H7 (cell line): ENCODE measurements at regions not wholly inside any gene's neighbourhood (a gene's known extent, or its start where the extent isn't known, plus 50 kb on each side); places are given as distances from the start of the nearest gene placed in this dataset.
"Not testable (repeated sequence)": the region's sequence is repeated elsewhere in the genome, so short reads cannot be mapped to it uniquely, and the experiment has no call there.

Experiments
- DNase-seq: peaks from one replicate; pipeline ENCODE4 v3.0.0; 2012
- H3K27me3 ChIP-seq: 2 replicates; pipeline ENCODE4 v1.6.0; 2011; ENCODE audit warnings: mild to moderate bottlenecking, low read length; ENCODE audit not compliant: control insufficient read depth, insufficient read depth
- H3K36me3 ChIP-seq: replicated peaks from 2 replicates; pipeline ENCODE4 v1.5.1; 2011; ENCODE audit warnings: low read length; ENCODE audit not compliant: control insufficient read depth, insufficient read depth
- H3K4me3 ChIP-seq: 2 replicates; pipeline ENCODE4 v1.5.1; 2011; ENCODE audit warnings: low read depth, mild to moderate bottlenecking, control low read depth, low read length, moderate library complexity; ENCODE audit not compliant: insufficient read depth

DNA sequence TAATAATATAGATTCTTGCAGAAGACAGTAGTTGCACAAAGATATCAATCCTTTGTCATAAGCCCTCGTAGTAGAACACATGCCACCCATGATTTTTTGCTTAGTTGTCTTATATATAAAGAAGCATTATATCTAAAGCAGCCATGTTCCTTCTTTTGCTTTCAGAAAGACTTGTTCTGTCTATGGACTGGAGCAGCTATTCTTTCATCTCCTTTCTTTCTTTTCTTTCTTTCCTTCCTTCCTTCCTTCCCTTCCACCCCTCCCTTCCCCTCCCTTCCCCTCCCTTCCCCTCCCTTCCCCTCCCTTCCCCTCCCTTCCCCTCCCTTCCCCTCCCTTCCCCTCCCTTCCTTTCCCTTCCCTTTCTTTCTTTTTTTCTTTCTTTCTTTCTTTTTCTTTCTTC lies 104.0 kb upstream of the HS3ST4 start:
- H3K27me3 ChIP-seq, result no peaks in the 10 kb centered on the region

GRCh38 chr16:25586826-25587225 lies 104.9 kb upstream of the HS3ST4 start:
- Histone ChIP-seq H3K27me3 (no peaks in the 10 kb centered on the region), H3K4me3 (no peak overlapping the region), H3K36me3 (no peaks in the 10 kb centered on the region)
- DNase-seq, result no peak

More for the DNA sequence above, 104.0 kb upstream of the HS3ST4 start:
- Histone ChIP-seq H3K36me3 (no peaks in the 10 kb centered on the region), H3K4me3 (no peak overlapping the region)
- DNase-seq, result no peak

GRCh38 chr16:25585526-25585925 lies 106.2 kb upstream of the HS3ST4 start:
- Histone ChIP-seq H3K27me3 (no peaks in the 10 kb centered on the region), H3K36me3 (no peaks in the 10 kb centered on the region), H3K4me3 (no peak overlapping the region)
- DNase-seq, result no peak

DNA sequence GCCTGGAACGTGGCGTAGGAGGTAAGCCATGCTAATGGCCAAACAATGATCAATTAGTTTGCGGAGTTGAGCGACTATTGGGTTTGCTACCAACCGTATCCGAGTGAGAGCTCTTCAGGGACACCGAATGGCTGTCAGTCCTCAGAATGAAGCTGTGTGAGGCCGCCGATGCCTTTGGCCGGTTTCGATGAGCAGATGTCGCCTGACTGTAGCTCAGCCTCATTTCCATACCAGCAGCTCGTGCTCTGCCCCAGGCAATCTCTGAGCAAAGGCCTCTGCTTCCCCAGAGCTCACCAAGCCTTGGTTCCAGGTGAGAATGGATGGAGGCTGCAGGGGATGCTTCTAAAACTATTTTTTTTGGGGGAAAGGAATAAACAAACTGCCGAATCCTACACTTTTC lies 111.7 kb upstream of the HS3ST4 start:
- H3K27me3 ChIP-seq, result peaks cover 2% of the 10 kb centered on the region; the same call in 1 of the 2 replicates
- H3K4me3 ChIP-seq, result no peak overlapping the region
- no peak for DNase-seq
- no peaks in the 10 kb centered on the region for H3K36me3 ChIP-seq

- H3K4me3 ChIP-seq, result no peak overlapping the region
- H3K36me3 ChIP-seq, result no peaks in the 10 kb centered on the region
- peak; percentile 43 for DNase-seq
- peaks cover 2% of the 10 kb centered on the region; the same call in 1 of the 2 replicates for H3K27me3 ChIP-seq
Measured at GRCh38 chr16:25575363-25575762, 116.4 kb upstream of the HS3ST4 start.

DNA sequence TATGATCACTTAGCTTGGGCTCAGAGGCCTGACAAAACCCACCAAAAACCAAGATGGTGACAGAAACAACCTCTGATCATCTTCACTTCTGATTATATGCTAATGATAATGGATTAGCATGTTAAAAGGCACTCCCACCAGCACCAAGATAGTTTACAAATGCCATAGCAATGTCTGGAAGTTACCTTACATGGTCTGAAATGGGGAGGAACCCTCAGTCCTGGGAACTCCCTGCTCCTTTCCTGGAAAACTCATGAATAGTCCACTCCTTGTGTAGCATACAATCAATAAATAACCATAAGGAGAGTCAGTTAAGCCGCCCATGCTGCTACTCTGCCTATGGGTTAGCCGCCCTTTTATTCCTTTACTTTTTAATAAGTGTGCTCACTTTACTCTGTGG lies 120.0 kb upstream of the HS3ST4 start:
- Histone ChIP-seq H3K36me3 (no peaks in the 10 kb centered on the region), H3K27me3 (peaks cover 2% of the 10 kb centered on the region; the same call in 1 of the 2 replicates), H3K4me3 (no peak overlapping the region)
- DNase-seq, result no peak

GRCh38 chr16:25570131-25570530 lies 121.6 kb upstream of the HS3ST4 start:
- DNase-seq, result no peak

DNA sequence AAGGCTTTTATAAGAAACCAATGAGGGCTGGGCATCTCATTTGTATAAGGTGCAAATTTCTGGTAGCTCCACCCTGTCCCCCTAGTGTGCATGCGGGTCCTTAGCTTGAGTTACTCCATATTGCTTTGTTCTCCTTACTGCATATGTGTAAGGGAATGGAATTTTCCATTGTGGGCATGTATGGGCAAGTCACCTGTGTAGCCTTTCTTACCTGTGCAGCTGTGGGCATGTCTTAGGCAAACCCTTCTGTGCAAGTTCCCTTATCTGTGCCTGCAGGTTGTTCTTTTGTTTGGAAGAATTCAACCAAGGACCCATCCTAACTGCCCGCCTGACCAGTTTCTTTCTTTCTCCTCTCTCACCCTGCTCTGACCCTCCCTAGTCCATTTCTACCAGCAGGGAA lies 122.8 kb upstream of the HS3ST4 start:
- Histone ChIP-seq H3K4me3 (no peak overlapping the region), H3K36me3 (no peaks in the 10 kb centered on the region), H3K27me3 (no peaks in the 10 kb centered on the region)
- DNase-seq, result no peak

More at GRCh38 chr16:25570131-25570530, 121.6 kb upstream of the HS3ST4 start:
- H3K36me3 ChIP-seq, result no peaks in the 10 kb centered on the region
- no peak overlapping the region for H3K4me3 ChIP-seq
- H3K27me3 ChIP-seq, result no peaks in the 10 kb centered on the region

GRCh38 chr16:25566183-25566582 lies 125.6 kb upstream of the HS3ST4 start:
- Histone ChIP-seq H3K36me3 (no peaks in the 10 kb centered on the region), H3K27me3 (no peaks in the 10 kb centered on the region), H3K4me3 (no peak overlapping the region)
- DNase-seq, result no peak

DNA sequence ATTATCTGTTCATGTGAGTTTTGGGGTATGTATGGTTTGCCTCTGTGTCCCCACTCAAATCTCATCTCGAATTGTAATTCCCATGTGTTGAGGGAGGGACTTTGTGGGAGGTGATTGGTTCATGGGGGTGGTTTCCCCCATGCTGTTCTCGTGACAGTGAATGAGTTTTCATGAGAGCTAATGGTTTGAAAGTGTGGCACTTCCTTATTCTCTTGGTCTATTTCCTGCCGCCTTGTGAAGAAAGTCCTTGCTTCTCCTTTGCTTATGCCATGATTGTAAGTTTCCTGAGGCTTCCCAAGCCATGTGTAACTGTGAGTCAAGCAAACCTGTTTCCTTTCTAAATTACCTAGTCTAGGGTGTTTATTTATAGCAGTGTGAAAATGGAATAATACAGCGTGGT lies 128.1 kb upstream of the HS3ST4 start:
- no peaks in the 10 kb centered on the region for H3K27me3 ChIP-seq
- H3K4me3 ChIP-seq, result no peak overlapping the region
- no peaks in the 10 kb centered on the region for H3K36me3 ChIP-seq
- DNase-seq, result no peak

DNA sequence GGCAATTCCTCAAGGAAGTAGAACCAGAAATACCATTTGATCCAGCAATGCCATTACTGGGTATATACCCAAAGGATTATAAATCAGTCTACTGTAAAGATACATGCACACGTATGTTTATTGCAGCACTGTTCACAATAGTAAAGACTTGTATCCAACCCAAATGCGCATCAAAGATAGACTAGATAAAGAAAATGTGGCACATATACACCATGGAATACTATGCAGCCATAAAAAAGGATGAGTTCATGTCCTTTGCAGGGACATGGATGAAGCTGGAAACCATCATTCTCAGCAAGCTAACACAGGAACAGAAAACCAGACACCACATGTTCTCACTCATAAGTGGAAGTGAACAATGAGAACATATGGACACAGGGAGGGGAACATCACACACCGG lies 130.0 kb upstream of the HS3ST4 start:
- H3K4me3 ChIP-seq, H3K27me3 ChIP-seq, H3K36me3 ChIP-seq, DNase-seq: not testable (repeated sequence)

- not testable (repeated sequence) for DNase-seq
Measured at GRCh38 chr16:25556968-25557312, 134.8 kb upstream of the HS3ST4 start.

GRCh38 chr16:25556289-25556967 lies 135.3 kb upstream of the HS3ST4 start:
- not testable (repeated sequence) for DNase-seq, H3K4me3 ChIP-seq, H3K36me3 ChIP-seq, H3K27me3 ChIP-seq

More at GRCh38 chr16:25556968-25557312, 134.8 kb upstream of the HS3ST4 start:
- not testable (repeated sequence) for H3K36me3 ChIP-seq, H3K4me3 ChIP-seq, H3K27me3 ChIP-seq

- Histone ChIP-seq H3K4me3 (no peak overlapping the region), H3K27me3 (no peaks in the 10 kb centered on the region), H3K36me3 (no peaks in the 10 kb centered on the region)
- DNase-seq, result no peak
Measured at GRCh38 chr16:25553711-25554436, 137.9 kb upstream of the HS3ST4 start.

GRCh38 chr16:25550647-25551046 lies 141.1 kb upstream of the HS3ST4 start:
- DNase-seq, result no peak
- no peak overlapping the region for H3K4me3 ChIP-seq

More at GRCh38 chr16:25550647-25551046, 141.1 kb upstream of the HS3ST4 start:
- no peaks in the 10 kb centered on the region for H3K36me3 ChIP-seq
- H3K27me3 ChIP-seq, result no peaks in the 10 kb centered on the region
